ENCODE measurements at regions not wholly inside any gene's neighbourhood (a gene's known extent, or its start where the extent isn't known, plus 50 kb on each side); places are given as distances from the start of the nearest gene placed in this dataset.
A peak's percentile ranks its signal among the peaks of the same experiment; 100 is the strongest.

DNA sequence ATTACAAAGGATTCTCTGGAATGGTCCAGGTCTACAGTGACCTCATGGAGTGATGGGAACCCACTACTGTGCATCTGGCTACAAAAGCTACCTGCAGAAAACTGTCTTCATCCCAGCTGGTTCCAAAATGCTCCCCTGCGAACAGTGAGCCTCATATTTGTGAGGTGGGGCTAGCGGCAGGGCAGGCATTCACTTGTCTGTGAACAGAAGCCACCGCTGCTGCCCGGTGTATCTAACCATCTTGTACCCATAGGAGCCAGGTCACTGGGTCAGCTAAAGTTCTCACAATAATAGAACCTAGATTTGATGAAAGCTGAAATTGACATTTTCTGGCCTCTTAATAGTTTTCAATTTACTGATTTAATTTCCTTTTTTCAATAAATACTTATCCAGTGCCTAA, 150.7 kb downstream of the KLF13 start:
- DNase-seq: no peak
- no peaks in the 10 kb centered on the region for H3K9me3 ChIP-seq
- no peak overlapping the region for H3K4me3 ChIP-seq
- H3K4me1 ChIP-seq: peaks cover 0 to 12% (median 2%) of the 10 kb centered on the region in 4 donors
- TF ChIP-seq, protein P1, sequence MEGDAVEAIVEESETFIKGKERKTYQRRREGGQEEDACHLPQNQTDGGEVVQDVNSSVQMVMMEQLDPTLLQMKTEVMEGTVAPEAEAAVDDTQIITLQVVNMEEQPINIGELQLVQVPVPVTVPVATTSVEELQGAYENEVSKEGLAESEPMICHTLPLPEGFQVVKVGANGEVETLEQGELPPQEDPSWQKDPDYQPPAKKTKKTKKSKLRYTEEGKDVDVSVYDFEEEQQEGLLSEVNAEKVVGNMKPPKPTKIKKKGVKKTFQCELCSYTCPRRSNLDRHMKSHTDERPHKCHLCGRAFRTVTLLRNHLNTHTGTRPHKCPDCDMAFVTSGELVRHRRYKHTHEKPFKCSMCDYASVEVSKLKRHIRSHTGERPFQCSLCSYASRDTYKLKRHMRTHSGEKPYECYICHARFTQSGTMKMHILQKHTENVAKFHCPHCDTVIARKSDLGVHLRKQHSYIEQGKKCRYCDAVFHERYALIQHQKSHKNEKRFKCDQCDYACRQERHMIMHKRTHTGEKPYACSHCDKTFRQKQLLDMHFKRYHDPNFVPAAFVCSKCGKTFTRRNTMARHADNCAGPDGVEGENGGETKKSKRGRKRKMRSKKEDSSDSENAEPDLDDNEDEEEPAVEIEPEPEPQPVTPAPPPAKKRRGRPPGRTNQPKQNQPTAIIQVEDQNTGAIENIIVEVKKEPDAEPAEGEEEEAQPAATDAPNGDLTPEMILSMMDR (IDR thresholded peaks at IDR 0.05): no peak
- H3K27me3 ChIP-seq: peaks cover 0 to 15% of the 10 kb centered on the region in 2 donors
- no peak overlapping the region for H3K27ac ChIP-seq
- intact Hi-C loops (cut with DNase I; ENCODE audit: low total_unique reads): no loop called here
- no peaks in the 10 kb centered on the region for H3K36me3 ChIP-seq

DNA sequence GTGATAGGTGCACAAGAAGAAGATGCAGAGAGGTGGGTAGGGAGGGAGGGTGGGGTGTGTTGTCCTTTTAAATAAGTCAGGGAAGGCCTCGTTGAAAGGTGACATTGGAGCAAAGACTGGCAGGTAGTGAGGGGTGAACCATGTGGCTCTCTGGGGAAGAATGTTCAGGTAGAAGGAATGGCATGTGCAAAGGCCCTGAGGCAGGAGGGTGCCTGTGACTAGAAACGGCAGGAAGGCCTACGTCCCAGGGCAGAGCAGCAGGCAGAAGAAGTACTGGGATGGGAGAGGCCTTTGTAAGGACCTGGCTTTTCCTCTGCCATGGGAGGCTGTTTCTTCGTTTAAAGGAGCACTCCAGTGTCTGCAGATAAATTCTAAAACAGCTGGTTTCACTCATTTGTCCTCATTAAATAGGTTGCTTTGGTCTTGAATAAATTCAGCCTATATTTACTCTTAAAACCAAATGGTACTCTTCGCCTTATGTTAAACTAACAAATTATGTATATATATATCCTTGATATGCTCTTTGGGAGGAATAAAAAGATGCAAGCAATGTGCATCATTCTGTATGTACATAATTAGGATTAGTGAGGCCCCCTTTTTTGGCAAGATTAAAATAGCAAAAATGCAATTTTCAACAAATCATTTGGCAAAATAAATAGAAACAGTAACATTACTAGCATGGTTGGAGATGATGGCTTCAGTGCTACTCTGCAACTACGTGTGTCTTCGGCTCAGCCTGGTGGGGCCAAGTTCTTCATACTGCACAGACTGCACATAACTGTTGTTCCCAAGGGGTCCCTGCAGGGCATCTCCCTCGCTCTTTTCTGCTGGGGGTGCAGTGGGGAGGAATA, 151.4 kb downstream of the KLF13 start:
- intact Hi-C loops (cut with DNase I; ENCODE audit: low total_unique reads): no loop called here
- Histone ChIP-seq H3K4me3 (no peak overlapping the region), H3K27ac (no peak overlapping the region), H3K9me3 (no peaks in the 10 kb centered on the region), H3K36me3 (no peaks in the 10 kb centered on the region), H3K27me3 (peaks cover 0 to 23% of the 10 kb centered on the region in 2 donors), H3K4me1 (peaks cover 0 to 5% (median 0%) of the 10 kb centered on the region in 4 donors)
- TF ChIP-seq, protein P1 (IDR thresholded peaks at IDR 0.05): no peak
- DNase-seq: peak in 1 of 2 donors; percentile 3

DNA sequence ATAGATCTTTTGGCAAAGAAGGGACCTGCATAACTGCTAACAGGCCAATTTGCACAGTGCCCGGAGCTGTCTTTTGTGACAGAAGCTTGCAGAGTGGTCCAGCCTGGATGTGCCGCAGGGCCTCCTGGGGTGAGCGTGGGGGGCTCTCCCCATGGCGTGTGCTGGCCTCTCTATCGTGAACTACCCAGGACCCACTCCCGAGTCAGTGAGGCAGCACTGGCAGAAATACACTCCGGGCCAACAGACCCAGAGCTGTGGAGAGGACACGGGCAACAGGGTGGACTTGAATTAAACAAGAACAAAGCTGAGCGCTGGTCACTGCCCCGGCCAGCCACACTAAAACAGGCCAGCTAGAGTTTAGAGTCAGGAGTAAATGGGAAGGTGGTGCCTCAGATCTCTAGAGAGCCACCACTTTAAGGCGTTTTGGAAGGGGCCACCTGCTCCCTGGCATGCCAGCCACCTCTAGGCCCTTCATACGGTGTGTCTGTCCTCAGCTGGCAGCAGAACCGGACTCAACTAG, 152.1 kb downstream of the KLF13 start:
- H3K4me3 ChIP-seq: no peak overlapping the region
- peaks cover 0 to 27% of the 10 kb centered on the region in 2 donors for H3K27me3 ChIP-seq
- no peaks in the 10 kb centered on the region for H3K36me3 ChIP-seq
- peak in 1 of 2 donors; percentile 46 for DNase-seq
- no peak overlapping the region for H3K27ac ChIP-seq
- no peaks in the 10 kb centered on the region for H3K9me3 ChIP-seq
- TF ChIP-seq, protein P1 (IDR thresholded peaks at IDR 0.05): no peak
- H3K4me1 ChIP-seq: peaks cover 0 to 4% (median 1%) of the 10 kb centered on the region in 4 donors
- intact Hi-C loops (cut with DNase I; ENCODE audit: low total_unique reads): no loop called here

DNA sequence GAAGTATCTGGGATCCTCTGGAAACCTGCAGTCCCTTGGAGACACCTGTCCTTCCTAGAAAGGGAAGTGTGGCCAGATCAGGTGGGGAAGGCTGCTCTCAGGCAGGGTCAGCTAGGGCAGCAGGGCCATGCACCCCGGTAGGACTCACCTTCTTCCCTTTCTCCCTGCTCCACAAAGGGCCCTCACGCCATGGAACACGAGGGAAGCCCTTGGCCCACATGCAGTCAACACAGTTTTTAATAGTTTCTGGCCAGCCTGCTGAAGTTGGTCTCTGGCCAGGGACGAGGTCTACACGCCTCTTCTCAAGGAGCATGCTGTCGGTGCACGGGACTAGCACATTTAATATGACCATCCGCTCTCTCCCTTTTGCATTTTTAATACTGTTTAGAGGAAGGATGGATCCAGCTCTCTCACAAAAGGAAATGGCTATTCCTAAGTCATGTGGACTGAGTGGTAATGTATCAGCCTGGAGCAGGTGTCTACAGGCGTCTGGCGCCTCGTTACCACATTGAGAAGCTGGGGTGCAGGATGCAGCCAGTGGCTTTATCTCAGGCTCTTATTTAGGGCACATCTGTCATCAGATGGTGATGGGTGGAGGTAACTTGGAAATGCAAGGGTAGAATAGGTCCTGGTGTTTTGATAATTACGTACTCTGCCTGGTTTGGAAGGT, 153.9 kb downstream of the KLF13 start:
- intact Hi-C loops (cut with DNase I; ENCODE audit: low total_unique reads): no loop called here
- DNase-seq: peak in 1 of 2 donors; percentile 45
- H3K36me3 ChIP-seq: no peaks in the 10 kb centered on the region

DNA sequence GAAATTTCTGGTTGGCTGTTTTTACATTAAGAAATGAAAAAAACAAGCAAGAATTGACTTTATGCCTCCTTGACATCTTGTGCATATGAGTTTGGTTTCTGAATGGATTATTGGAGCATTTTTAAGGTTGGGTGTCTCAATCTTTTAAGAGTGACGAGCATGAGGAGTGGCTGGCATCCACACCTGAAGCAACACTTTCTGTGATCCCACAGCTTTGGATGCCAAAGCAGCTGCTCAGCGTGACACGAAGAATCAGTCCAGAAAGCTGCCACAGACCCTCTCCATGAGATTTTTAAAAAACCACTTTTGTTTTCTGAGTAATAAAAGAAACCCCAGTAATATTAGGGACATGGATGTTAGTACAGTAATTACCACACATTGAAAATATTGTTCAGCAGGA, 154.5 kb downstream of the KLF13 start:
- Histone ChIP-seq H3K36me3 (no peaks in the 10 kb centered on the region), H3K4me3 (no peak overlapping the region), H3K27me3 (peaks cover 0 to 27% of the 10 kb centered on the region in 2 donors), H3K27ac (no peak overlapping the region), H3K4me1 (peaks cover 0 to 4% (median 1%) of the 10 kb centered on the region in 4 donors), H3K9me3 (no peaks in the 10 kb centered on the region)
- TF ChIP-seq, protein P1 (IDR thresholded peaks at IDR 0.05): no peak
- intact Hi-C loops (cut with DNase I; ENCODE audit: low total_unique reads): no loop called here
- peak in 1 of 2 donors; percentile 7 for DNase-seq

More for the DNA sequence above, 153.9 kb downstream of the KLF13 start:
- Histone ChIP-seq H3K4me1 (peaks cover 0 to 4% (median 1%) of the 10 kb centered on the region in 4 donors), H3K27ac (no peak overlapping the region), H3K9me3 (no peaks in the 10 kb centered on the region), H3K27me3 (peaks cover 0 to 27% of the 10 kb centered on the region in 2 donors), H3K4me3 (no peak overlapping the region)
- TF ChIP-seq, protein P1 (IDR thresholded peaks at IDR 0.05): no peak

Measured in tibial artery (tissue), 4 donors.